Neural crest cell (in vitro differentiated cells): ENCODE measurements at regions not wholly inside any gene's neighbourhood (a gene's known extent, or its start where the extent isn't known, plus 50 kb on each side); places are given as distances from the start of the nearest gene placed in this dataset.

Experiments
- DNase-seq: peaks from one replicate; pipeline ENCODE4 v3.0.0; 2021; ENCODE audit warnings: low read depth, mixed read lengths, low spot score
- H3K27ac Mint-ChIP-seq: one replicate; pipeline ENCODE4 v1.8.0; 2021; ENCODE audit warnings: mild to moderate bottlenecking, mixed read lengths; ENCODE audit not compliant: unreplicated experiment
- H3K27me3 Mint-ChIP-seq: 2 replicates; pipeline ENCODE4 v1.8.0; 2021; ENCODE audit warnings: low read depth, mild to moderate bottlenecking, mixed read lengths
- H3K36me3 Mint-ChIP-seq: 2 replicates; pipeline ENCODE4 v1.8.0; 2021; ENCODE audit warnings: low read depth, mild to moderate bottlenecking, mixed read lengths
- H3K4me1 Mint-ChIP-seq: 2 replicates; pipeline ENCODE4 v1.8.0; 2021; ENCODE audit warnings: mixed read lengths
- H3K4me3 Mint-ChIP-seq: one replicate; pipeline ENCODE4 v1.8.0; 2021; ENCODE audit warnings: mild to moderate bottlenecking, mixed read lengths
- H3K9me3 Mint-ChIP-seq: 2 replicates; pipeline ENCODE4 v1.8.0; 2021; ENCODE audit warnings: mixed read lengths
- TF ChIP-seq, protein P1 (sequence below): fragments of 200-600 bp; sonication (generic); conservative IDR thresholded peaks from 2 replicates; pipeline ENCODE4 v1.5.0; 2021; ENCODE audit warnings: antibody characterized with exemption, mild to moderate bottlenecking

DNA sequence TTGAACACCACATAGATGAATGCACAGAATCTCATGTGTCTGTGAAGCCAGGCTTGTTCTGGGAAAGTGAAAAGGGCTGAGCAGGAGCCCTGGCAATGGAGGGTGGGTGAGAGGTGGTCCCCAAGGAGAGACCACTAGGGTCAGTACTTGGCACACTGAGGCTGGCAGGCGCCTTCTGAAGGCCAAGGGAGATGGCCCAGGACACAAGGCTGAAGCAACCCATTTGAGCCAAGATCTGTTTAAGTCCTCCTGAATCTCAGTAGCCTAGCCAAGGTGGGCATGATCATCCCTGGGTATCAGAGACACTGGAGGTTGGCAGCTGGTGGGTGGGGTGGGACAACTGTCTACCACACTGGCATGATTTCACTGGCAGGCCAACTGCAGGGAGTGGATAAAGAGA is 1741.2 kb downstream of the TP53TG3F start:
- Mint-ChIP-seq H3K4me1 (no peaks in the 10 kb centered on the region), H3K9me3 (peaks cover 2% of the 10 kb centered on the region), H3K27ac (no peak overlapping the region), H3K36me3 (no peaks in the 10 kb centered on the region), H3K27me3 (no peaks in the 10 kb centered on the region), H3K4me3 (no peak overlapping the region)
- TF ChIP-seq, protein P1, sequence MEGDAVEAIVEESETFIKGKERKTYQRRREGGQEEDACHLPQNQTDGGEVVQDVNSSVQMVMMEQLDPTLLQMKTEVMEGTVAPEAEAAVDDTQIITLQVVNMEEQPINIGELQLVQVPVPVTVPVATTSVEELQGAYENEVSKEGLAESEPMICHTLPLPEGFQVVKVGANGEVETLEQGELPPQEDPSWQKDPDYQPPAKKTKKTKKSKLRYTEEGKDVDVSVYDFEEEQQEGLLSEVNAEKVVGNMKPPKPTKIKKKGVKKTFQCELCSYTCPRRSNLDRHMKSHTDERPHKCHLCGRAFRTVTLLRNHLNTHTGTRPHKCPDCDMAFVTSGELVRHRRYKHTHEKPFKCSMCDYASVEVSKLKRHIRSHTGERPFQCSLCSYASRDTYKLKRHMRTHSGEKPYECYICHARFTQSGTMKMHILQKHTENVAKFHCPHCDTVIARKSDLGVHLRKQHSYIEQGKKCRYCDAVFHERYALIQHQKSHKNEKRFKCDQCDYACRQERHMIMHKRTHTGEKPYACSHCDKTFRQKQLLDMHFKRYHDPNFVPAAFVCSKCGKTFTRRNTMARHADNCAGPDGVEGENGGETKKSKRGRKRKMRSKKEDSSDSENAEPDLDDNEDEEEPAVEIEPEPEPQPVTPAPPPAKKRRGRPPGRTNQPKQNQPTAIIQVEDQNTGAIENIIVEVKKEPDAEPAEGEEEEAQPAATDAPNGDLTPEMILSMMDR = no peak
- DNase-seq = no peak

GRCh38 chr16:35201151-35201550 is 1741.7 kb downstream of the TP53TG3F start:
- Mint-ChIP-seq H3K4me1 (no peaks in the 10 kb centered on the region), H3K27ac (no peak overlapping the region), H3K9me3 (peaks cover 4% of the 10 kb centered on the region), H3K4me3 (no peak overlapping the region), H3K36me3 (no peaks in the 10 kb centered on the region), H3K27me3 (no peaks in the 10 kb centered on the region)
- TF ChIP-seq, protein P1 = no peak
- DNase-seq = no peak

DNA sequence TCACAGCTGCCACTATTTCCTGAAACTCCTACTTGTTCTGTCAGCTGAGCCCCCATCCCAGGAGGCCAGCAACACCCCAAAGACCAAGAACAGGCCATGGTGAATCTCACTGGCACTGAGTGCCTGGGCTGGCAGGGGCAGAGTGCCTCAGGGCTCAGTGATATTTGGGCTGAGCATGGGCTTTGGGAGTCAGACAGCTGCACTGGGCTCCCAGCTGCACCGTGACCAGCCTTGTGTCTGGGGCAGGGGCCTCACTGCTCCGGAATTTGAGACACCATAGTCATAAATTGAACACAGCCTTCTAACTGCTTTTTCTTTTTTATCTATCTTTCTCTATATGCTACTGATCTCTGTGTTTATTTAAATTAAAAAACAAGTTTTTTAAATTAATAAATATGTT is 1744.2 kb downstream of the TP53TG3F start:
- Mint-ChIP-seq H3K36me3 (no peaks in the 10 kb centered on the region), H3K9me3 (peaks cover 5% of the 10 kb centered on the region), H3K27me3 (no peaks in the 10 kb centered on the region), H3K4me3 (no peak overlapping the region), H3K4me1 (no peaks in the 10 kb centered on the region), H3K27ac (no peak overlapping the region)
- DNase-seq = no peak
- TF ChIP-seq, protein P1 = no peak

DNA sequence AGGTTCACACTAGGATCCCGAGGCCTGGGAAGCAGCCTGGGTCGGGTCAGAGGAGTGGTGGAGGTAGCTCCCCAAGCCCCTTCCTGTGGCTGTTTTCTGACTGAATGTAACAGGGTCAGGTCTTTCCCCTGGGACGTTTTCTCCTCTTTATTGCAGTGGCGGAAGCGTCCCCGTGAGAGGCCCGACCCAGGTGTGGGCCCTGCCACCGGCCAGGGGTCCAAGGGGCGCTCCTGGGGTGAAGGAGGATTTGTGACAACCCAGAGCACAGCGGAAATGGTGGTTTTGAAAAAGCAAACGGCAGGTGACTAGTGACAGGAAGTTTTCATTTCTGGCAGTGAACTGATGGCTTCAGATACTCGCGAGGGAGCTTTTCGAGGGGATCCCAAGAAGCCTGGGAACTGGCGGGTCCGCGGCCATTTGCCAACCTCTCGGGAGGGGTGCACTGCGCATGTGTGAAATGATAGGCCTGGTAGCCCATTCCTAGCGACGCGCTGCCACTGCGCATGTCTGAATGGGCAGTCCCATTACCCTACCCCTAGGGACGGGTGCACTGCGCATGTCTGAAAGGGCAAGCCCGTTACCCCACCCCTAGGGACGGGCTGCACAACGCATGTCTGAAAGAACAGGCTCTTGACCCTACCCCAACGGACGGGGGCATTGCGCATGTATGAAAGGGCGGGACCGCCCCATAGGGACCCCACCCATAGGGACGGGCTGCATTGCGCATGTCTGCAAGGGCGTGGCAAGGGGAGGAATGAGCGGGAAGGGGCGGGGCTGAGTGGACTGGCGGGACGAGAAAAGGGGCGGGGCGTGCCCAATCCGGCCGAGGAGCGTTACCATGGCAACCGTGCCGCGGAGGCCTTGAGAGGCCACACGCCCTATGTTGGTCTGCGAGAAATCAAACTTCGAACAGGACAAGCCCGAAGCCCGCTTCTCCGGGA is 1747.9 kb downstream of the TP53TG3F start:
- no peaks in the 10 kb centered on the region for H3K36me3 Mint-ChIP-seq
- TF ChIP-seq, protein P1 = no peak
- H3K4me1 Mint-ChIP-seq = no peaks in the 10 kb centered on the region
- no peak overlapping the region for H3K27ac Mint-ChIP-seq
- no peaks in the 10 kb centered on the region for H3K27me3 Mint-ChIP-seq
- H3K4me3 Mint-ChIP-seq = no peak overlapping the region
- DNase-seq = no peak
- peaks cover 5% of the 10 kb centered on the region for H3K9me3 Mint-ChIP-seq

- H3K4me1 Mint-ChIP-seq = no peaks in the 10 kb centered on the region
- no peaks in the 10 kb centered on the region for H3K36me3 Mint-ChIP-seq
- peaks cover 5% of the 10 kb centered on the region for H3K9me3 Mint-ChIP-seq
- no peak overlapping the region for H3K27ac Mint-ChIP-seq
- DNase-seq = no peak
- H3K27me3 Mint-ChIP-seq = no peaks in the 10 kb centered on the region
- TF ChIP-seq, protein P1 = no peak
- no peak overlapping the region for H3K4me3 Mint-ChIP-seq
Measured at GRCh38 chr16:35208001-35208935, 1748.9 kb downstream of the TP53TG3F start.
